B cell (primary cell): ENCODE measurements at regions not wholly inside any gene's neighbourhood (a gene's known extent, or its start where the extent isn't known, plus 50 kb on each side); places are given as distances from the start of the nearest gene placed in this dataset.

Experiments
- ATAC-seq: fragments of 200-7000 bp; cut with Tn5 transposase; one replicate; pipeline ENCODE4 v1.10.0; 2021; ENCODE audit warnings: low read depth, mild to moderate bottlenecking, moderate number of reproducible peaks, moderate library complexity
- CTCF ChIA-PET: fragments of 350-600 bp; sonication (Branson Sonifier 250); formaldehyde crosslinking; loops from one replicate; lab custom pipeline; 2021; ENCODE audit warnings: antibody characterized with exemption, inconsistent platforms; lab: Charles Lee
- POLR2A ChIA-PET: fragments of 350-600 bp; sonication (Branson Sonifier 250); formaldehyde crosslinking; loops from one replicate; lab custom pipeline; 2021; ENCODE audit warnings: antibody characterized with exemption; lab: Charles Lee
- DNase-seq: peaks from one replicate; pipeline ENCODE4 v3.0.0; 2013
- H2AFZ ChIP-seq: 2 replicates; pipeline ENCODE4 v1.6.1; 2012; ENCODE audit warnings: mild to moderate bottlenecking, low read depth, low read length; ENCODE audit not compliant: insufficient read depth, poor library complexity, severe bottlenecking
- H3K27ac ChIP-seq, 2 donors: 1 replicate in 1 of 2; 2 replicates in 1 of 2; pipeline ENCODE4 v1.5.1; 2012 to 2013; ENCODE audit warnings: low read length in 2 of 2, mild to moderate bottlenecking in 2 of 2, moderate library complexity in 1 of 2
- H3K27me3 ChIP-seq, 4 experiments: fragments of 200-600 bp in 1 of 4; sonication (generic) in 1 of 4; replicated peaks in 1 of 4; 1 replicate in 2 of 4; 2 replicates in 2 of 4; pipeline versions ENCODE4 v1.6.1 to v1.7.0; 2013 to 2016; ENCODE audit warnings: low read length in 3 of 4, mild to moderate bottlenecking in 2 of 4, mixed read lengths in 1 of 4, moderate library complexity in 1 of 4; ENCODE audit not compliant: insufficient read depth in 4 of 4, control insufficient read depth in 3 of 4; ENCODE audit errors: control extremely low read depth in 1 of 4
- H3K36me3 ChIP-seq, 2 experiments: replicated peaks in 1 of 2; 1 replicate in 1 of 2; 2 replicates in 1 of 2; pipeline versions ENCODE4 v1.6.1 to v1.7.1; 2013; ENCODE audit warnings: low read length in 1 of 2; ENCODE audit not compliant: insufficient read depth in 2 of 2, control insufficient read depth in 1 of 2; ENCODE audit errors: control extremely low read depth in 1 of 2, extremely low read depth in 1 of 2
- H3K4me1 ChIP-seq, 2 donors: fragments of 200-600 bp in 1 of 2; sonication (generic) in 1 of 2; 1 replicate in 1 of 2; 2 replicates in 1 of 2; pipeline versions ENCODE4 v1.5.1 to v1.6.1; 2013 to 2017; ENCODE audit warnings: low read length in 2 of 2; ENCODE audit not compliant: control insufficient read depth in 2 of 2, insufficient read depth in 2 of 2
- H3K4me2 ChIP-seq: replicated peaks from 2 replicates; pipeline ENCODE3; 2012; ENCODE audit warnings: mild to moderate bottlenecking, low read depth, low read length; ENCODE audit not compliant: poor library complexity, severe bottlenecking
- H3K4me3 ChIP-seq, 5 experiments: fragments of 200-600 bp in 1 of 5; sonication (generic) in 1 of 5; 1 replicate in 3 of 5; 2 replicates in 2 of 5; pipeline versions ENCODE4 v1.5.1 to v1.7.0; 2011 to 2016; ENCODE audit warnings: low read length in 4 of 5, mild to moderate bottlenecking in 4 of 5, low read depth in 2 of 5, control low read depth in 1 of 5, moderate library complexity in 1 of 5; ENCODE audit not compliant: insufficient read depth in 1 of 5; ENCODE audit errors: control extremely low read depth in 1 of 5, extremely low read depth in 1 of 5
- H3K79me2 ChIP-seq: fragments of 200-600 bp; sonication (generic); one replicate; pipeline ENCODE4 v1.6.0; 2016; ENCODE audit warnings: low read length; ENCODE audit not compliant: control insufficient read depth, insufficient read depth
- H3K9ac ChIP-seq: fragments of 200-600 bp; sonication (generic); 2 replicates; pipeline ENCODE4 v1.6.1; 2017; ENCODE audit warnings: mild to moderate bottlenecking, low read length, moderate library complexity
- H3K9me3 ChIP-seq, 3 donors: one replicate each; pipeline versions ENCODE4 v1.6.1 to v1.7.1; 2013; ENCODE audit warnings: low read length in 2 of 3; ENCODE audit not compliant: control insufficient read depth in 2 of 3, insufficient read depth in 1 of 3; ENCODE audit errors: control extremely low read depth in 1 of 3
- H4K20me1 ChIP-seq: 2 replicates; pipeline ENCODE4 v1.6.0; 2012; ENCODE audit warnings: mild to moderate bottlenecking, low read length; ENCODE audit not compliant: insufficient read depth, control insufficient read depth, poor library complexity, severe bottlenecking
- H3K27ac Mint-ChIP-seq: one replicate; pipeline ENCODE4 v1.8.0; 2021; ENCODE audit warnings: mixed read lengths
- H3K27me3 Mint-ChIP-seq: one replicate; pipeline ENCODE4 v1.8.0; 2021; ENCODE audit warnings: mixed read lengths
- H3K4me1 Mint-ChIP-seq: one replicate; pipeline ENCODE4 v1.8.0; 2021; ENCODE audit warnings: mixed read lengths
- H3K4me3 Mint-ChIP-seq: one replicate; pipeline ENCODE4 v1.8.0; 2021; ENCODE audit warnings: mixed read lengths
- H3K9me3 Mint-ChIP-seq: one replicate; pipeline ENCODE4 v1.8.0; 2022; ENCODE audit warnings: mixed read lengths; ENCODE audit not compliant: insufficient read depth
- CTCF ChIP-seq: fragments of 200-600 bp; IDR thresholded peaks from one replicate; pipeline ENCODE4 v1.8.0; 2022; ENCODE audit warnings: antibody characterized with exemption, mild to moderate bottlenecking
- EZH2 ChIP-seq: IDR thresholded peaks from 2 replicates; pipeline ENCODE4 v1.6.1; 2012; ENCODE audit warnings: borderline replicate concordance, low read depth, mild to moderate bottlenecking, moderate library complexity, low read length; ENCODE audit not compliant: insufficient read depth, poor library complexity, severe bottlenecking
- WGBS: methylation state at CpG from one replicate; pipeline ENCODE4 v1.1.5; 2013; ENCODE audit warnings: missing lambda C conversion rate; ENCODE audit not compliant: insufficient coverage; 5-methylcytosine and 5-hydroxymethylcytosine counted together
- intact Hi-C: fragments of 100-400 bp; cut with micrococcal nuclease; formaldehyde crosslinking; loops from one replicate; pipeline ENCODE4 v1.10.0; 2022

- H3K27ac Mint-ChIP-seq: no peak overlapping the region
- Histone ChIP-seq H3K4me2 (no peak overlapping the region), H3K27ac (no peak overlapping the region), H3K9ac (no peak overlapping the region), H4K20me1 (no peaks in the 10 kb centered on the region), H3K27me3 (no peaks in the 10 kb centered on the region), H3K79me2 (no peaks in the 10 kb centered on the region), H3K36me3 (no peaks in the 10 kb centered on the region), H3K4me1 (no peaks in the 10 kb centered on the region), H3K4me3 (no peak overlapping the region), H2AFZ (no peak overlapping the region), H3K9me3 (no peaks in the 10 kb centered on the region)
- ATAC-seq (no peak), DNase-seq (no peak)
- no peaks in the 10 kb centered on the region for H3K4me1 Mint-ChIP-seq
- ChIA-PET CTCF (no interaction called here), POLR2A (no interaction called here)
- no peak overlapping the region for H3K4me3 Mint-ChIP-seq
- TF ChIP-seq CTCF: no peak
- no peak for TF ChIP-seq EZH2
- intact Hi-C loops: no loop called here
- no peaks in the 10 kb centered on the region for H3K9me3 Mint-ChIP-seq
- H3K27me3 Mint-ChIP-seq: no peaks in the 10 kb centered on the region
- WGBS: 97% methylated on average over 7 of the region's 13 CpGs
Observed at GRCh38 chr2:15684161-15685039, 92.7 kb downstream of the DDX1 start.

- H3K27me3 Mint-ChIP-seq: no peaks in the 10 kb centered on the region
- H3K27ac Mint-ChIP-seq: no peak overlapping the region
Observed at GRCh38 chr2:15685143-15685542, 93.5 kb downstream of the DDX1 start.

More at GRCh38 chr2:15685143-15685542, 93.5 kb downstream of the DDX1 start:
- DNase-seq: no peak
- Mint-ChIP-seq H3K4me1 (no peaks in the 10 kb centered on the region), H3K9me3 (no peaks in the 10 kb centered on the region), H3K4me3 (no peak overlapping the region)
- no peaks in the 10 kb centered on the region for H4K20me1 ChIP-seq
- no peaks in the 10 kb centered on the region for H3K79me2 ChIP-seq
- no peaks in the 10 kb centered on the region for H3K36me3 ChIP-seq
- no peak for ATAC-seq
- H3K4me1 ChIP-seq: no peaks in the 10 kb centered on the region
- H3K9ac ChIP-seq: no peak overlapping the region
- intact Hi-C loops: no loop called here
- POLR2A ChIA-PET: no interaction called here
- H3K27me3 ChIP-seq: no peaks in the 10 kb centered on the region
- no peak overlapping the region for H3K27ac ChIP-seq
- no peaks in the 10 kb centered on the region for H3K9me3 ChIP-seq
- H3K4me2 ChIP-seq: no peak overlapping the region
- H3K4me3 ChIP-seq: no peak overlapping the region
- H2AFZ ChIP-seq: no peak overlapping the region
- CTCF ChIA-PET: no interaction called here
- TF ChIP-seq CTCF: no peak
- TF ChIP-seq EZH2: no peak
- no CpG with 5 or more reads among the region's 9 CpGs for WGBS
